Panc1 (cell line): ENCODE measurements at regions not wholly inside any gene's neighbourhood (a gene's known extent, or its start where the extent isn't known, plus 50 kb on each side); places are given as distances from the start of the nearest gene placed in this dataset.

Experiments
- ATAC-seq: fragments of 200-7000 bp; cut with Tn5 transposase; 2 replicates; pipeline ENCODE4 v1.9.1; 2020; ENCODE audit warnings: mild to moderate bottlenecking, moderate library complexity
- BruUV-seq: library from RNA; stranded (reverse); fragments of 400-500 nt; replicated peaks from 2 replicates; lab custom pipeline; 2021; lab: Mats Ljungman, UMichigan
- CTCF ChIA-PET: fragments of 300-600 bp; sonication (Branson Sonifier 250); formaldehyde crosslinking; loops from one replicate; lab custom pipeline; 2022; ENCODE audit warnings: antibody characterized with exemption; lab: Charles Lee
- POLR2A ChIA-PET: fragments of 300-600 bp; sonication (Branson Sonifier 250); formaldehyde crosslinking; loops from one replicate; lab custom pipeline; 2022; ENCODE audit warnings: antibody characterized with exemption; lab: Charles Lee
- DNase-seq: peaks from one replicate; pipeline ENCODE4 v3.0.0-alpha.2; 2010; ENCODE audit warnings: low read depth, low spot score
- H3K27ac ChIP-seq: 2 replicates; pipeline ENCODE4 v1.5.1; 2011; ENCODE audit warnings: mild to moderate bottlenecking, low read length, inconsistent platforms
- H3K27me3 ChIP-seq: fragments of 200-500 bp; sonication (Bioruptor generic); 2 replicates; pipeline ENCODE4 v1.6.0; 2014; ENCODE audit warnings: low read length, inconsistent platforms; ENCODE audit not compliant: control insufficient read depth, insufficient read depth
- H3K36me3 ChIP-seq: fragments of 200-500 bp; sonication (Bioruptor generic); 2 replicates; pipeline ENCODE4 v1.5.1; 2014; ENCODE audit warnings: inconsistent platforms, mild to moderate bottlenecking, low read length, moderate library complexity; ENCODE audit not compliant: control insufficient read depth, insufficient read depth
- H3K4me1 ChIP-seq: 2 replicates; pipeline ENCODE4 v1.5.1; 2011; ENCODE audit warnings: inconsistent platforms, mild to moderate bottlenecking, low read length, moderate library complexity; ENCODE audit not compliant: control insufficient read depth, insufficient read depth
- H3K4me3 ChIP-seq, 2 experiments: 2 replicates each; pipeline ENCODE4 v1.5.1; 2011 to 2012; ENCODE audit warnings: low read depth in 2 of 2, low read length in 2 of 2, mild to moderate bottlenecking in 2 of 2, inconsistent platforms in 1 of 2, moderate library complexity in 1 of 2
- H3K9me3 ChIP-seq: fragments of 200-500 bp; sonication (Bioruptor generic); 2 replicates; pipeline ENCODE4 v1.5.1; 2014; ENCODE audit warnings: low read depth, mild to moderate bottlenecking, inconsistent platforms, low read length, moderate library complexity; ENCODE audit not compliant: control insufficient read depth, insufficient read depth
- POLR2AphosphoS5 ChIP-seq: IDR thresholded peaks from 2 replicates; pipeline ENCODE4 v1.6.1; 2012; ENCODE audit warnings: mild to moderate bottlenecking, low read depth, low read length, moderate library complexity
- SIN3A ChIP-seq: IDR thresholded peaks from 2 replicates; pipeline ENCODE4 v1.6.1; 2012; ENCODE audit warnings: low read depth, mild to moderate bottlenecking, low read length, moderate library complexity, borderline replicate concordance; ENCODE audit not compliant: insufficient read depth
- TCF7L2 ChIP-seq: IDR thresholded peaks from 2 replicates; pipeline ENCODE4 v1.6.1; 2011; ENCODE audit warnings: mild to moderate bottlenecking, low read depth, low read length, inconsistent platforms
- in situ Hi-C: cut with HindIII; loops from 2 replicates; pipeline ENCODE4 v1.10.0; 2016; ENCODE audit warnings: low sequenced_read_pairs, low pct_unique_long_range_greater_than_20kb
- intact Hi-C: fragments of 100-400 bp; cut with micrococcal nuclease; formaldehyde crosslinking; loops from one replicate; pipeline ENCODE4 v1.10.0; 2022; ENCODE audit not compliant: unreplicated experiment
- TF ChIP-seq, protein P1 (sequence below): fragments of 450-650 bp; IDR thresholded peaks from 2 replicates; pipeline ENCODE4 v1.5.1; 2017; ENCODE audit warnings: mild to moderate bottlenecking
- TF ChIP-seq, protein P2 (sequence below), 2 experiments: IDR thresholded peaks; 2 replicates each; pipeline ENCODE4 v1.6.1; 2011 to 2012; ENCODE audit warnings: low read depth in 2 of 2, control low read depth in 1 of 2, low read length in 1 of 2, mild to moderate bottlenecking in 1 of 2, moderate library complexity in 1 of 2; ENCODE audit not compliant: insufficient read depth in 1 of 2

DNA sequence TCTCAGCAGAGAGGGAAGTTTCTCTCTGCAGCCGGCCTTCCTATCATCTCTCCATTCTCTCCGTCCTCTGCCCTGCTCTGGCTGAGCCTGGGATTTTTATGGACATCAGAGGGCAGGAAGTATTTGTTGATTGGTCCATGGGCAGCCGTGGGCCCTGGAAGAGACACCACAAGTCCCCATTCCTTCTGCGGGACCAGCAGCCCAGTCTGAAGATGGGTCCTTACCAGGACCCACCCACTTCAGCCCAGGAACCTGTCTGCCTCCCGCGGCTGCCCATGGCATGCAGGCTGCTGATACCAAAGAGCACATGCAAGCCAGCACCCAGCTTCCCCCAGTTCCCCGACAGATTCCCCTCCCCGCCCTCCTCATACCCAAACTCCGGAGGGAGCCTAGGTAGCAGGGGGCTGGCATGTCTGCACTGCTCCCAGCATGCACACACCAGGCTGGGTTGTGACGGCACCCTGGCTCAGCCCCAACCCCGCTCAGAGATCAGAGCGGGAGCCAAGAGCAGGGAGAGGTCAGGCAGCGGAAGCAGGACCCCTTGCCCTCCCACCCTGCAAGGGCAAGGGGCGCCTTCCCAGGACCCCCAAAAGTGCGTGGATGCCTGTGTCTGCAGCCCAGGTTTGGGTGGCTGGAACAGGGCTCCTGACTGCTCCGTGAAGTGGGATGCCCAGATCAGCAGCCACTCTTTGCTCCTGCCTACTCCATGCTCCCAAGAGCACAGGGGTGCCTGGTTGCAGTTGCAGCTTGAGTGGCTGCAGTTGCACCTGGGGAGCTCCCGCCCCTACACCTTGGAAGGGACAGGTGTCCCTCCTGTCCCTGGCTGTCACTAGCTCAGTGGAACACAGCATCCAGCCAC is 538.6 kb upstream of the POT1 start:
- H3K27ac ChIP-seq, result no peak overlapping the region
- H3K4me1 ChIP-seq, result no peaks in the 10 kb centered on the region
- in situ Hi-C loops, result no loop called here
- intact Hi-C loops, result no loop called here
- DNase-seq (no peak), ATAC-seq (no peak)
- POLR2A ChIA-PET, result no interaction called here
- no peak overlapping the region for H3K4me3 ChIP-seq
- TF ChIP-seq, protein P1, sequence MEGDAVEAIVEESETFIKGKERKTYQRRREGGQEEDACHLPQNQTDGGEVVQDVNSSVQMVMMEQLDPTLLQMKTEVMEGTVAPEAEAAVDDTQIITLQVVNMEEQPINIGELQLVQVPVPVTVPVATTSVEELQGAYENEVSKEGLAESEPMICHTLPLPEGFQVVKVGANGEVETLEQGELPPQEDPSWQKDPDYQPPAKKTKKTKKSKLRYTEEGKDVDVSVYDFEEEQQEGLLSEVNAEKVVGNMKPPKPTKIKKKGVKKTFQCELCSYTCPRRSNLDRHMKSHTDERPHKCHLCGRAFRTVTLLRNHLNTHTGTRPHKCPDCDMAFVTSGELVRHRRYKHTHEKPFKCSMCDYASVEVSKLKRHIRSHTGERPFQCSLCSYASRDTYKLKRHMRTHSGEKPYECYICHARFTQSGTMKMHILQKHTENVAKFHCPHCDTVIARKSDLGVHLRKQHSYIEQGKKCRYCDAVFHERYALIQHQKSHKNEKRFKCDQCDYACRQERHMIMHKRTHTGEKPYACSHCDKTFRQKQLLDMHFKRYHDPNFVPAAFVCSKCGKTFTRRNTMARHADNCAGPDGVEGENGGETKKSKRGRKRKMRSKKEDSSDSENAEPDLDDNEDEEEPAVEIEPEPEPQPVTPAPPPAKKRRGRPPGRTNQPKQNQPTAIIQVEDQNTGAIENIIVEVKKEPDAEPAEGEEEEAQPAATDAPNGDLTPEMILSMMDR, result no peak
- TF ChIP-seq TCF7L2, result no peak
- TF ChIP-seq POLR2AphosphoS5, result no peak
- no peak for TF ChIP-seq SIN3A
- TF ChIP-seq, protein P2, sequence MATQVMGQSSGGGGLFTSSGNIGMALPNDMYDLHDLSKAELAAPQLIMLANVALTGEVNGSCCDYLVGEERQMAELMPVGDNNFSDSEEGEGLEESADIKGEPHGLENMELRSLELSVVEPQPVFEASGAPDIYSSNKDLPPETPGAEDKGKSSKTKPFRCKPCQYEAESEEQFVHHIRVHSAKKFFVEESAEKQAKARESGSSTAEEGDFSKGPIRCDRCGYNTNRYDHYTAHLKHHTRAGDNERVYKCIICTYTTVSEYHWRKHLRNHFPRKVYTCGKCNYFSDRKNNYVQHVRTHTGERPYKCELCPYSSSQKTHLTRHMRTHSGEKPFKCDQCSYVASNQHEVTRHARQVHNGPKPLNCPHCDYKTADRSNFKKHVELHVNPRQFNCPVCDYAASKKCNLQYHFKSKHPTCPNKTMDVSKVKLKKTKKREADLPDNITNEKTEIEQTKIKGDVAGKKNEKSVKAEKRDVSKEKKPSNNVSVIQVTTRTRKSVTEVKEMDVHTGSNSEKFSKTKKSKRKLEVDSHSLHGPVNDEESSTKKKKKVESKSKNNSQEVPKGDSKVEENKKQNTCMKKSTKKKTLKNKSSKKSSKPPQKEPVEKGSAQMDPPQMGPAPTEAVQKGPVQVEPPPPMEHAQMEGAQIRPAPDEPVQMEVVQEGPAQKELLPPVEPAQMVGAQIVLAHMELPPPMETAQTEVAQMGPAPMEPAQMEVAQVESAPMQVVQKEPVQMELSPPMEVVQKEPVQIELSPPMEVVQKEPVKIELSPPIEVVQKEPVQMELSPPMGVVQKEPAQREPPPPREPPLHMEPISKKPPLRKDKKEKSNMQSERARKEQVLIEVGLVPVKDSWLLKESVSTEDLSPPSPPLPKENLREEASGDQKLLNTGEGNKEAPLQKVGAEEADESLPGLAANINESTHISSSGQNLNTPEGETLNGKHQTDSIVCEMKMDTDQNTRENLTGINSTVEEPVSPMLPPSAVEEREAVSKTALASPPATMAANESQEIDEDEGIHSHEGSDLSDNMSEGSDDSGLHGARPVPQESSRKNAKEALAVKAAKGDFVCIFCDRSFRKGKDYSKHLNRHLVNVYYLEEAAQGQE (IDR thresholded peaks at IDR 0.05; ENCODE audit: insufficient read depth in 1 of 2, low read depth in 2 of 2, low read length in 1 of 2), result no peak
- no TSS peak for BruUV-seq
- H3K36me3 ChIP-seq, result no peaks in the 10 kb centered on the region
- H3K27me3 ChIP-seq, result no peaks in the 10 kb centered on the region
- CTCF ChIA-PET, result no interaction called here
- H3K9me3 ChIP-seq, result 0 out of 2 replicates have a peak, but pooled peaks cover 3% of the 10 kb centered on the region

DNA sequence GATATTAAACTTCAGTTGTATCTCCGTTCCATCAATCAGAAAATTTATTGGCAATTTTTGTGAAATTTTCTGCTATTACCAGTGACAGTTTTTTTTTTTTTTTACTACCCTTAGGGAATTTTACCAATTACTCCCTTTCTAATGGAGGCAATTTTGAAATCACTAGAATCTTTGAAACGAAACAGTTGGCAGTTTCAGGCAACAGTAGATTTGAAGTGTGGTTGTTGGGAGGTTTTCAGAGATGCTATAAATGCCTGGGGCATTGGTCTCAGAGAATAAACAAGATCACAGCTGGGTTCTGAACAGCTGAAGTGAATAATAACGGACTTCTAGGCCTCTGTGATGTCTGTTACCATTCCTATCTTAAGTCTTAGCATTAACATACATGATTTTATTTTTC is 535.9 kb upstream of the POT1 start:
- CTCF ChIA-PET, result no interaction called here
- TF ChIP-seq, protein P2 (IDR thresholded peaks at IDR 0.05; ENCODE audit: insufficient read depth in 1 of 2, low read depth in 2 of 2, low read length in 1 of 2), result no peak
- TF ChIP-seq TCF7L2 (no peak), SIN3A (no peak), POLR2AphosphoS5 (no peak)
- TF ChIP-seq, protein P1, result no peak
- intact Hi-C loops, result no loop called here

More for the DNA sequence above, 535.9 kb upstream of the POT1 start:
- POLR2A ChIA-PET, result no interaction called here
- no TSS peak for BruUV-seq
- Histone ChIP-seq H3K4me3 (no peak overlapping the region), H3K27me3 (no peaks in the 10 kb centered on the region), H3K27ac (no peak overlapping the region), H3K36me3 (no peaks in the 10 kb centered on the region), H3K9me3 (peaks cover 6% of the 10 kb centered on the region; the same call in 1 of the 2 replicates), H3K4me1 (no peaks in the 10 kb centered on the region)
- DNase-seq (no peak), ATAC-seq (no peak)
- in situ Hi-C loops, result no loop called here
